Thyroid gland (tissue), 4 donors: ENCODE measurements at regions not wholly inside any gene's neighbourhood (a gene's known extent, or its start where the extent isn't known, plus 50 kb on each side); places are given as distances from the start of the nearest gene placed in this dataset.

Experiments
- DNase-seq, 2 donors: peaks; one replicate each; pipeline ENCODE4 v3.0.0-alpha.2; 2019
- H3K27ac ChIP-seq, 3 donors: fragments of 200-600 bp; sonication (generic); 1 replicate in 2 of 3; 2 replicates in 1 of 3; pipeline ENCODE4 v1.5.1; 2016 to 2019; ENCODE audit warnings: mild to moderate bottlenecking in 1 of 3, moderate library complexity in 1 of 3
- H3K27me3 ChIP-seq: fragments of 200-600 bp; sonication (generic); one replicate; pipeline ENCODE4 v1.5.1; 2019
- H3K36me3 ChIP-seq, 2 donors: fragments of 200-600 bp; sonication (generic); one replicate each; pipeline ENCODE4 v1.5.1; 2016 to 2019
- H3K4me1 ChIP-seq, 2 donors: fragments of 200-600 bp; sonication (generic); one replicate each; pipeline ENCODE4 v1.5.1; 2017 to 2019
- H3K4me3 ChIP-seq, 3 donors: fragments of 200-600 bp; sonication (generic); replicated peaks in 1 of 3; 1 replicate in 2 of 3; 2 replicates in 1 of 3; pipeline ENCODE4 v1.5.1; 2016; ENCODE audit warnings: mild to moderate bottlenecking in 1 of 3
- H3K9me3 ChIP-seq: fragments of 200-600 bp; sonication (generic); one replicate; pipeline ENCODE4 v1.5.1; 2017
- CTCF ChIP-seq, 6 experiments: fragments of 200-600 bp in 3 of 6; fragments of 450-650 bp in 3 of 6; sonication (generic) in 3 of 6; IDR thresholded peaks; one replicate each; pipeline ENCODE4 v1.5.1; 2016 to 2019; ENCODE audit warnings: antibody characterized with exemption in 6 of 6, mild to moderate bottlenecking in 2 of 6, inconsistent platforms in 1 of 6, moderate library complexity in 1 of 6
- POLR2A ChIP-seq, 2 donors: fragments of 450-650 bp; IDR thresholded peaks; one replicate each; pipeline ENCODE4 v1.6.1; 2017; ENCODE audit warnings: antibody characterized with exemption in 2 of 2, mild to moderate bottlenecking in 2 of 2, moderate library complexity in 1 of 2
- WGBS, 2 donors: methylation state at CpG; one replicate each; pipeline ENCODE4 v1.1.5; 2017; 5-methylcytosine and 5-hydroxymethylcytosine counted together
- intact Hi-C: fragments of 100-400 bp; cut with DNase I; formaldehyde crosslinking; loops from one replicate; pipeline ENCODE4 v1.15.1; 2023

- intact Hi-C loops = no loop called here
- H3K9me3 ChIP-seq = no peaks in the 10 kb centered on the region
- H3K36me3 ChIP-seq = no peaks in the 10 kb centered on the region
- no peaks in the 10 kb centered on the region for H3K27me3 ChIP-seq
- H3K4me1 ChIP-seq = peaks cover 8 to 10% of the 10 kb centered on the region in 2 donors
- H3K27ac ChIP-seq = no peak overlapping the region
- no peak overlapping the region for H3K4me3 ChIP-seq
- TF ChIP-seq POLR2A (IDR thresholded peaks at IDR 0.05) (no peak), CTCF (IDR thresholded peaks at IDR 0.05) (no peak)
- 72 to 79% methylated on average over 9 of the region's 9 CpGs for WGBS, 2 donors
- DNase-seq = no peak
Observed at GRCh38 chr3:23653647-23654525, 151.9 kb upstream of the UBE2E1 start.

- Histone ChIP-seq H3K9me3 (no peaks in the 10 kb centered on the region), H3K27me3 (no peaks in the 10 kb centered on the region), H3K4me3 (no peak overlapping the region), H3K4me1 (peaks cover 8 to 10% of the 10 kb centered on the region in 2 donors), H3K36me3 (no peaks in the 10 kb centered on the region), H3K27ac (no peak overlapping the region)
- WGBS, 2 donors = 88 to 90% methylated on average over 3 of the region's 3 CpGs
- TF ChIP-seq POLR2A (IDR thresholded peaks at IDR 0.05) = no peak
- TF ChIP-seq CTCF (IDR thresholded peaks at IDR 0.05) = no peak
- intact Hi-C loops = no loop called here
- DNase-seq = no peak
Observed at GRCh38 chr3:23654571-23654970, 151.2 kb upstream of the UBE2E1 start.

- DNase-seq = no peak
- H3K9me3 ChIP-seq = no peaks in the 10 kb centered on the region
- 95 to 99% methylated on average over 3 of the region's 3 CpGs for WGBS, 2 donors
- peaks cover 2 to 3% of the 10 kb centered on the region in 2 donors for H3K4me1 ChIP-seq
- intact Hi-C loops = no loop called here
- no peak for TF ChIP-seq CTCF (IDR thresholded peaks at IDR 0.05)
- no peak for TF ChIP-seq POLR2A (IDR thresholded peaks at IDR 0.05)
- H3K4me3 ChIP-seq = no peak overlapping the region
- H3K27me3 ChIP-seq = no peaks in the 10 kb centered on the region
- H3K27ac ChIP-seq = no peak overlapping the region
- no peaks in the 10 kb centered on the region for H3K36me3 ChIP-seq
Observed at GRCh38 chr3:23655749-23656148, 150.0 kb upstream of the UBE2E1 start.

- Histone ChIP-seq H3K9me3 (no peaks in the 10 kb centered on the region), H3K4me3 (no peak overlapping the region), H3K36me3 (no peaks in the 10 kb centered on the region), H3K27ac (no peak overlapping the region), H3K4me1 (no peaks in the 10 kb centered on the region), H3K27me3 (no peaks in the 10 kb centered on the region)
- no peak for DNase-seq
- 97 to 98% methylated on average over 5 of the region's 5 CpGs for WGBS, 2 donors
- intact Hi-C loops = no loop called here
- TF ChIP-seq POLR2A (IDR thresholded peaks at IDR 0.05) (no peak), CTCF (IDR thresholded peaks at IDR 0.05) (no peak)
Observed at GRCh38 chr3:23656199-23656598, 149.6 kb upstream of the UBE2E1 start.

GRCh38 chr3:23656821-23657220, 148.9 kb upstream of the UBE2E1 start:
- Histone ChIP-seq H3K4me3 (no peak overlapping the region), H3K27ac (no peak overlapping the region), H3K27me3 (no peaks in the 10 kb centered on the region), H3K36me3 (no peaks in the 10 kb centered on the region), H3K9me3 (no peaks in the 10 kb centered on the region), H3K4me1 (no peaks in the 10 kb centered on the region)
- DNase-seq = no peak
- WGBS, 2 donors = 86 to 93% methylated on average over 5 of the region's 5 CpGs
- intact Hi-C loops = no loop called here
- no peak for TF ChIP-seq CTCF (IDR thresholded peaks at IDR 0.05)
